SK-N-SH treated with all-trans-retinoic acid at 6 μM for 48 hours (cell line): ENCODE measurements at regions not wholly inside any gene's neighbourhood (a gene's known extent, or its start where the extent isn't known, plus 50 kb on each side); places are given as distances from the start of the nearest gene placed in this dataset.

Source experiments
- ATAC-seq: fragments of 200-7000 bp; cut with Tn5 transposase; 3 replicates; pipeline ENCODE4 v1.9.1; 2020; ENCODE audit warnings: mild to moderate bottlenecking, moderate library complexity
- ARNTL ChIP-seq: fragments of 450-650 bp; formaldehyde crosslinking; IDR thresholded peaks from 2 replicates; pipeline ENCODE4 v1.5.0; 2020; ENCODE audit warnings: low read depth, mild to moderate bottlenecking, moderate library complexity, borderline replicate concordance
- BACH2 ChIP-seq: fragments of 250-450 bp; sonication (Bioruptor Pico); IDR thresholded peaks from 2 replicates; pipeline ENCODE4 v1.9.0; 2021; ENCODE audit warnings: mild to moderate bottlenecking, borderline replicate concordance
- CSDC2 ChIP-seq: fragments of 250-450 bp; sonication (Bioruptor Pico); IDR thresholded peaks from 2 replicates; pipeline ENCODE4 v1.5.0; 2020; ENCODE audit warnings: mild to moderate bottlenecking, moderate library complexity
- ESRRG ChIP-seq: fragments of 250-450 bp; sonication (Bioruptor Pico); IDR thresholded peaks from 2 replicates; pipeline ENCODE4 v1.6.1; 2021; ENCODE audit warnings: mild to moderate bottlenecking
- GLIS3 ChIP-seq: fragments of 250-450 bp; sonication (Bioruptor Pico); IDR thresholded peaks from 2 replicates; pipeline ENCODE4 v1.5.0; 2020; ENCODE audit warnings: mild to moderate bottlenecking, moderate library complexity
- ISL1 ChIP-seq: fragments of 250-450 bp; sonication (Bioruptor Pico); IDR thresholded peaks from 2 replicates; pipeline ENCODE4 v2.1.2; 2022; ENCODE audit warnings: mild to moderate bottlenecking, moderate library complexity
- OSR1 ChIP-seq: fragments of 250-450 bp; sonication (Bioruptor Pico); IDR thresholded peaks from 2 replicates; pipeline ENCODE4 v1.8.0; 2022; ENCODE audit warnings: moderate library complexity, mild to moderate bottlenecking, inconsistent platforms
- PPARA ChIP-seq: fragments of 250-450 bp; sonication (Bioruptor Pico); IDR thresholded peaks from 2 replicates; pipeline ENCODE4 v1.5.0; 2020; ENCODE audit warnings: mild to moderate bottlenecking, borderline replicate concordance
- RARB ChIP-seq: fragments of 250-450 bp; sonication (Bioruptor Pico); IDR thresholded peaks from 2 replicates; pipeline ENCODE4 v1.8.0; 2021; ENCODE audit warnings: mild to moderate bottlenecking, moderate library complexity
- TCF4 ChIP-seq: fragments of 250-450 bp; sonication (Bioruptor Pico); IDR thresholded peaks from 2 replicates; pipeline ENCODE4 v1.8.0; 2021; ENCODE audit warnings: mild to moderate bottlenecking, moderate library complexity, borderline replicate concordance
- TOX ChIP-seq: fragments of 250-450 bp; sonication (Bioruptor Pico); IDR thresholded peaks from 2 replicates; pipeline ENCODE4 v1.8.0; 2021; ENCODE audit warnings: mild to moderate bottlenecking, moderate library complexity, borderline replicate concordance
- ZFP3 ChIP-seq: fragments of 250-450 bp; sonication (Bioruptor Pico); IDR thresholded peaks from 2 replicates; pipeline ENCODE4 v1.5.0; 2020; ENCODE audit warnings: mild to moderate bottlenecking, moderate library complexity
- ZFP30 ChIP-seq: fragments of 450-650 bp; formaldehyde crosslinking; IDR thresholded peaks from 2 replicates; pipeline ENCODE4 v1.5.0; 2022; ENCODE audit warnings: mild to moderate bottlenecking, moderate library complexity
- ZNF565 ChIP-seq: fragments of 450-650 bp; formaldehyde crosslinking; conservative IDR thresholded peaks from 2 replicates; pipeline ENCODE4 v1.5.0; 2020; ENCODE audit warnings: low read depth, mild to moderate bottlenecking, moderate library complexity
- ZNF70 ChIP-seq: fragments of 450-650 bp; formaldehyde crosslinking; IDR thresholded peaks from 2 replicates; pipeline ENCODE4 v1.5.0; 2020; ENCODE audit warnings: mild to moderate bottlenecking, moderate library complexity
- ZNF8 ChIP-seq: fragments of 450-650 bp; formaldehyde crosslinking; IDR thresholded peaks from 2 replicates; pipeline ENCODE4 v1.5.0; 2020; ENCODE audit warnings: mild to moderate bottlenecking, moderate library complexity
- TF ChIP-seq, protein P1 (sequence below): fragments of 250-450 bp; sonication (Bioruptor Pico); IDR thresholded peaks from 2 replicates; pipeline ENCODE4 v1.5.1; 2020; ENCODE audit warnings: low read depth, mild to moderate bottlenecking, moderate library complexity
- TF ChIP-seq, protein P2 (sequence below): fragments of 250-450 bp; sonication (Bioruptor Pico); IDR thresholded peaks from 2 replicates; pipeline ENCODE4 v1.8.0; 2021; ENCODE audit warnings: low read depth, mild to moderate bottlenecking, moderate library complexity, borderline replicate concordance
- TF ChIP-seq, protein P3 (sequence below): fragments of 250-450 bp; sonication (Bioruptor Pico); IDR thresholded peaks from 2 replicates; pipeline ENCODE4 v1.8.0; 2020; ENCODE audit warnings: mild to moderate bottlenecking, moderate library complexity, borderline replicate concordance
- TF ChIP-seq, protein P4 (sequence below): fragments of 250-450 bp; sonication (Bioruptor Pico); IDR thresholded peaks from 2 replicates; pipeline ENCODE4 v1.5.0; 2020; ENCODE audit warnings: mild to moderate bottlenecking, moderate library complexity

DNA sequence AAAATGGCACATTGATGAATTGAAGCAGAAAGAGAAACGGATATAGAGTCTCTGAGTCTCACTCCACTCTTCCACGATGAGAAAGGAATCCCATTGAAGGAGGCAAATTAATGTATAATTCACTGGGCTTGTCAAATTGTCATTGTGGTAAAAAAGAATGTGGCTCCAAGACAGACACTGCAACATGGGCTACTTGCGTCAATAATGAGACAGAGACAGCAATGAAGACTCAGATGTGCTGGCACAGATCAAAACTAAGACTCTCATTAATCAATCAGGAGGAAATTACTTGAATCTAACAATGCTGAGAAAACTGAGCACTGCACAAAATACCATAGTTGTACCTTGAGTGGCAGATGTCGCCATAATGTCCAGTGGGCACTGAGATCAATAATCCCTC lies 1485.5 kb downstream of the TECRL start:
- TF ChIP-seq, protein P1, sequence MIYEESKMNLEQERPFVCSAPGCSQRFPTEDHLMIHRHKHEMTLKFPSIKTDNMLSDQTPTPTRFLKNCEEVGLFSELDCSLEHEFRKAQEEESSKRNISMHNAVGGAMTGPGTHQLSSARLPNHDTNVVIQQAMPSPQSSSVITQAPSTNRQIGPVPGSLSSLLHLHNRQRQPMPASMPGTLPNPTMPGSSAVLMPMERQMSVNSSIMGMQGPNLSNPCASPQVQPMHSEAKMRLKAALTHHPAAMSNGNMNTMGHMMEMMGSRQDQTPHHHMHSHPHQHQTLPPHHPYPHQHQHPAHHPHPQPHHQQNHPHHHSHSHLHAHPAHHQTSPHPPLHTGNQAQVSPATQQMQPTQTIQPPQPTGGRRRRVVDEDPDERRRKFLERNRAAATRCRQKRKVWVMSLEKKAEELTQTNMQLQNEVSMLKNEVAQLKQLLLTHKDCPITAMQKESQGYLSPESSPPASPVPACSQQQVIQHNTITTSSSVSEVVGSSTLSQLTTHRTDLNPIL (CRISPR knock-in tag) = no peak
- no peak for TF ChIP-seq ISL1 (CRISPR knock-in tag)
- TF ChIP-seq ZFP3 = no peak
- TF ChIP-seq CSDC2 (CRISPR knock-in tag) = no peak
- ATAC-seq = no peak

DNA sequence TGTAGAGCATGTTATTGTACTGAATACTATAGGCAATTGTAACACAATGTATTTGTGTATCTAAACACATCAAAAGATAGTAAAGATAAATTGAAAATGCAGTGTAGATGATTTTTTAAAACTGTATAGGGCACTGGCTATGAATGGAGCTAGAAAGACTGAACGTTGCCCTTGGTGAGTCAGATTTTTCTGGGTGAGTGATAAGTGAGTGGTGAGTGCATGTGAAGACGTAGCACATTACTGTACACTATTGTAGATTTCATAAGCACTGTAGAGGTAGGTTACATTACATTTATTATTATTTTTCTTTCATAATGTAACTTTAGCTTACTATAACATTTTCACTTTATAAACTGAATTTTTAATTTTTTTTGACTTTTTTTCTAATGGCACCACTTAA lies 1491.6 kb downstream of the TECRL start:
- TF ChIP-seq TCF4 (CRISPR knock-in tag) (no peak), BACH2 (CRISPR knock-in tag) (no peak), OSR1 (CRISPR knock-in tag) (no peak), ZFP30 (CRISPR knock-in tag) (no peak), ZNF8 (CRISPR knock-in tag) (no peak), PPARA (no peak), ARNTL (CRISPR knock-in tag) (no peak), ZNF70 (CRISPR knock-in tag) (no peak), RARB (no peak), ZFP3 (no peak), ISL1 (CRISPR knock-in tag) (no peak), TOX (CRISPR knock-in tag) (no peak)
- TF ChIP-seq, protein P2, sequence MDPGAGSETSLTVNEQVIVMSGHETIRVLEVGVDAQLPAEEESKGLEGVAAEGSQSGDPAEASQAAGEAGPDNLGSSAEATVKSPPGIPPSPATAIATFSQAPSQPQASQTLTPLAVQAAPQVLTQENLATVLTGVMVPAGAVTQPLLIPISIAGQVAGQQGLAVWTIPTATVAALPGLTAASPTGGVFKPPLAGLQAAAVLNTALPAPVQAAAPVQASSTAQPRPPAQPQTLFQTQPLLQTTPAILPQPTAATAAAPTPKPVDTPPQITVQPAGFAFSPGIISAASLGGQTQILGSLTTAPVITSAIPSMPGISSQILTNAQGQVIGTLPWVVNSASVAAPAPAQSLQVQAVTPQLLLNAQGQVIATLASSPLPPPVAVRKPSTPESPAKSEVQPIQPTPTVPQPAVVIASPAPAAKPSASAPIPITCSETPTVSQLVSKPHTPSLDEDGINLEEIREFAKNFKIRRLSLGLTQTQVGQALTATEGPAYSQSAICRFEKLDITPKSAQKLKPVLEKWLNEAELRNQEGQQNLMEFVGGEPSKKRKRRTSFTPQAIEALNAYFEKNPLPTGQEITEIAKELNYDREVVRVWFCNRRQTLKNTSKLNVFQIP (CRISPR knock-in tag) = no peak
- TF ChIP-seq, protein P3, sequence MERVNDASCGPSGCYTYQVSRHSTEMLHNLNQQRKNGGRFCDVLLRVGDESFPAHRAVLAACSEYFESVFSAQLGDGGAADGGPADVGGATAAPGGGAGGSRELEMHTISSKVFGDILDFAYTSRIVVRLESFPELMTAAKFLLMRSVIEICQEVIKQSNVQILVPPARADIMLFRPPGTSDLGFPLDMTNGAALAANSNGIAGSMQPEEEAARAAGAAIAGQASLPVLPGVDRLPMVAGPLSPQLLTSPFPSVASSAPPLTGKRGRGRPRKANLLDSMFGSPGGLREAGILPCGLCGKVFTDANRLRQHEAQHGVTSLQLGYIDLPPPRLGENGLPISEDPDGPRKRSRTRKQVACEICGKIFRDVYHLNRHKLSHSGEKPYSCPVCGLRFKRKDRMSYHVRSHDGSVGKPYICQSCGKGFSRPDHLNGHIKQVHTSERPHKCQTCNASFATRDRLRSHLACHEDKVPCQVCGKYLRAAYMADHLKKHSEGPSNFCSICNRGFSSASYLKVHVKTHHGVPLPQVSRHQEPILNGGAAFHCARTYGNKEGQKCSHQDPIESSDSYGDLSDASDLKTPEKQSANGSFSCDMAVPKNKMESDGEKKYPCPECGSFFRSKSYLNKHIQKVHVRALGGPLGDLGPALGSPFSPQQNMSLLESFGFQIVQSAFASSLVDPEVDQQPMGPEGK (CRISPR knock-in tag) = no peak
- TF ChIP-seq, protein P4, sequence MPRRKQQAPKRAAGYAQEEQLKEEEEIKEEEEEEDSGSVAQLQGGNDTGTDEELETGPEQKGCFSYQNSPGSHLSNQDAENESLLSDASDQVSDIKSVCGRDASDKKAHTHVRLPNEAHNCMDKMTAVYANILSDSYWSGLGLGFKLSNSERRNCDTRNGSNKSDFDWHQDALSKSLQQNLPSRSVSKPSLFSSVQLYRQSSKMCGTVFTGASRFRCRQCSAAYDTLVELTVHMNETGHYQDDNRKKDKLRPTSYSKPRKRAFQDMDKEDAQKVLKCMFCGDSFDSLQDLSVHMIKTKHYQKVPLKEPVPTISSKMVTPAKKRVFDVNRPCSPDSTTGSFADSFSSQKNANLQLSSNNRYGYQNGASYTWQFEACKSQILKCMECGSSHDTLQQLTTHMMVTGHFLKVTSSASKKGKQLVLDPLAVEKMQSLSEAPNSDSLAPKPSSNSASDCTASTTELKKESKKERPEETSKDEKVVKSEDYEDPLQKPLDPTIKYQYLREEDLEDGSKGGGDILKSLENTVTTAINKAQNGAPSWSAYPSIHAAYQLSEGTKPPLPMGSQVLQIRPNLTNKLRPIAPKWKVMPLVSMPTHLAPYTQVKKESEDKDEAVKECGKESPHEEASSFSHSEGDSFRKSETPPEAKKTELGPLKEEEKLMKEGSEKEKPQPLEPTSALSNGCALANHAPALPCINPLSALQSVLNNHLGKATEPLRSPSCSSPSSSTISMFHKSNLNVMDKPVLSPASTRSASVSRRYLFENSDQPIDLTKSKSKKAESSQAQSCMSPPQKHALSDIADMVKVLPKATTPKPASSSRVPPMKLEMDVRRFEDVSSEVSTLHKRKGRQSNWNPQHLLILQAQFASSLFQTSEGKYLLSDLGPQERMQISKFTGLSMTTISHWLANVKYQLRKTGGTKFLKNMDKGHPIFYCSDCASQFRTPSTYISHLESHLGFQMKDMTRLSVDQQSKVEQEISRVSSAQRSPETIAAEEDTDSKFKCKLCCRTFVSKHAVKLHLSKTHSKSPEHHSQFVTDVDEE = no peak
- TF ChIP-seq, protein P1 (CRISPR knock-in tag) = no peak
- ATAC-seq = no peak

DNA sequence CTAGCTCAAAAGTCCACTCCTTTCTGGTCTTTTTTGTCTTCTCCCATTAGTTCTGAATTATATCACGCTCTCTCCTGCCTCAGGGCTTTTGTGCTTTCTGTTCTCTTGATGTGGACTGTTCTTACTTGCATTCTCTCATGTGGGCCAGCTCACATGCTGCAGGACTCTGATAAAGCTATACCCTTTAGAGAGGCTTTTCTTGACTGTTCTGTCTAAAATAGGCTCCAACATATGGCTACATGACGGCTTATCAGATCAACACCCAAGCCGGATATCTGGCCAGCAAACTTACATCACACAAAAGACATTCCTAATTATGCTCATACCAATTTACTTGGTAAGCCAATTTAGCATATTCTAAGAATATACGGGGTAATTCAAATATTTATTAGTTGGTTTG lies 1494.5 kb downstream of the TECRL start:
- TF ChIP-seq ZFP3 = no peak
- TF ChIP-seq TCF4 (CRISPR knock-in tag) = peak; percentile 69; the same call in 1 of the 2 replicates
- TF ChIP-seq GLIS3 = no peak
- ATAC-seq = peak; percentile 24; the same call in 1 of the 3 replicates

DNA sequence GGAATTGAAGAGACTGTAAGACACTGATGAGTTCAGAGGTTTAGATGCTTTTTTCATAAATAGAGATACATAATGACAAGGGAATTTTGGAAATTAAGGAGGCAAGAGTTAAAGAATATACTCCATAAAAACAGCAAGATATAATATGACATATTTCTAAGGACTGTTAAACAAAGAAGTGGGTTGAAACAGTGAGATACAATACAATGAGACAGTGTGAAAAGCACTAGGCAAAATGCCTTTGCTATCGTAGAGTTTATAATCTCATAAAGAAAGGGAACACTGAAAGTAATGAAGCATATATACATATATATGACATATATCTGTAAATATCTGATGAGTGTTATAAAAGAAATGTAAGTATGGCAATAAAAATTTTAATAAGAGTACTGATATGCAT lies 1496.2 kb downstream of the TECRL start:
- TF ChIP-seq ZNF70 (CRISPR knock-in tag) = no peak
- TF ChIP-seq ESRRG (CRISPR knock-in tag) = no peak
- TF ChIP-seq, protein P4 = no peak
- TF ChIP-seq OSR1 (CRISPR knock-in tag) = no peak
- no peak for TF ChIP-seq ZNF565 (CRISPR knock-in tag)
- ATAC-seq = no peak
